GM23338 (cell line): ENCODE measurements at regions not wholly inside any gene's neighbourhood (a gene's known extent, or its start where the extent isn't known, plus 50 kb on each side); places are given as distances from the start of the nearest gene placed in this dataset.

ENCODE experiments used
- ATAC-seq: fragments of 200-7000 bp; cut with Tn5 transposase; 3 replicates; pipeline ENCODE4 v1.9.1; 2020
- DNase-seq: peaks from one replicate; pipeline ENCODE4 v3.0.0-alpha.2; 2015; ENCODE audit warnings: low spot score
- H2AFZ ChIP-seq: fragments of 200-600 bp; sonication (generic); 2 replicates; pipeline ENCODE4 v1.8.0; 2016; ENCODE audit warnings: antibody characterized with exemption, mild to moderate bottlenecking, moderate library complexity
- H3F3A ChIP-seq: fragments of 200-600 bp; sonication (generic); replicated peaks from 2 replicates; pipeline ENCODE4 v1.8.0; 2017; ENCODE audit warnings: antibody characterized with exemption, mixed run types, low read depth
- H3K27ac ChIP-seq: fragments of 200-600 bp; sonication (generic); 2 replicates; pipeline ENCODE4 v1.6.1; 2016; ENCODE audit warnings: low read depth
- H3K27me3 ChIP-seq: fragments of 200-600 bp; sonication (generic); 2 replicates; pipeline ENCODE4 v1.8.0; 2016; ENCODE audit warnings: mild to moderate bottlenecking, mixed run types, moderate library complexity; ENCODE audit not compliant: insufficient read depth
- H3K36me3 ChIP-seq: fragments of 200-600 bp; sonication (generic); 2 replicates; pipeline ENCODE4 v1.8.0; 2016; ENCODE audit warnings: mild to moderate bottlenecking; ENCODE audit not compliant: insufficient read depth
- H3K4me1 ChIP-seq: fragments of 200-600 bp; sonication (generic); 2 replicates; pipeline ENCODE4 v1.8.0; 2016; ENCODE audit warnings: mild to moderate bottlenecking, moderate library complexity; ENCODE audit not compliant: insufficient read depth
- H3K4me2 ChIP-seq: fragments of 200-600 bp; sonication (generic); 2 replicates; pipeline ENCODE4 v1.7.1; 2017; ENCODE audit warnings: mixed run types
- H3K4me3 ChIP-seq: fragments of 200-600 bp; sonication (generic); 2 replicates; pipeline ENCODE4 v1.6.1; 2016; ENCODE audit warnings: mixed run types
- H3K79me2 ChIP-seq: fragments of 200-600 bp; sonication (generic); replicated peaks from 2 replicates; pipeline ENCODE4 v1.8.0; 2017; ENCODE audit warnings: mild to moderate bottlenecking; ENCODE audit not compliant: insufficient read depth
- H3K9me2 ChIP-seq: fragments of 200-600 bp; sonication (generic); 2 replicates; pipeline ENCODE4 v1.8.0; 2017; ENCODE audit not compliant: insufficient read depth
- H4K20me1 ChIP-seq: fragments of 200-600 bp; sonication (generic); replicated peaks from 2 replicates; pipeline ENCODE4 v1.8.0; 2017; ENCODE audit warnings: mild to moderate bottlenecking; ENCODE audit not compliant: insufficient read depth
- H3K27ac Mint-ChIP-seq: 2 replicates; pipeline ENCODE4 v1.8.0; 2020; ENCODE audit warnings: inconsistent platforms, mild to moderate bottlenecking, moderate library complexity, mixed read lengths
- H3K27me3 Mint-ChIP-seq: 3 replicates; pipeline ENCODE4 v1.8.0; 2022; ENCODE audit warnings: low read depth, mild to moderate bottlenecking, moderate library complexity, mixed read lengths, inconsistent platforms; ENCODE audit not compliant: insufficient read depth, poor library complexity
- H3K36me3 Mint-ChIP-seq: 3 replicates; pipeline ENCODE4 v1.8.0; 2021; ENCODE audit warnings: low read depth, mild to moderate bottlenecking, inconsistent platforms, moderate library complexity, mixed read lengths
- H3K4me1 Mint-ChIP-seq: 3 replicates; pipeline ENCODE4 v1.8.0; 2020; ENCODE audit warnings: mild to moderate bottlenecking, inconsistent platforms, mixed read lengths
- H3K4me3 Mint-ChIP-seq: 3 replicates; pipeline ENCODE4 v1.8.0; 2021; ENCODE audit warnings: moderate library complexity, mild to moderate bottlenecking, inconsistent platforms, mixed read lengths
- H3K9me3 Mint-ChIP-seq: 3 replicates; pipeline ENCODE4 v1.8.0; 2020; ENCODE audit warnings: moderate library complexity, mild to moderate bottlenecking, inconsistent platforms, mixed read lengths
- CREB1 ChIP-seq: fragments of 250-450 bp; sonication (Bioruptor Pico); IDR thresholded peaks from 2 replicates; pipeline ENCODE4 v1.5.0; 2020; ENCODE audit warnings: low read depth, mild to moderate bottlenecking, moderate library complexity
- CTCF ChIP-seq, 2 experiments: fragments of 200-600 bp in 1 of 2; sonication (generic) in 1 of 2; conservative IDR thresholded peaks; 2 replicates each; pipeline versions ENCODE4 v1.5.1 to v1.6.1; 2016 to 2017; ENCODE audit warnings: antibody characterized with exemption in 2 of 2, low read depth in 2 of 2, mild to moderate bottlenecking in 2 of 2, moderate library complexity in 1 of 2
- EZH2 ChIP-seq: fragments of 200-600 bp; sonication (generic); IDR thresholded peaks from one replicate; pipeline ENCODE4 v1.8.0; 2017; ENCODE audit warnings: antibody characterized with exemption, mild to moderate bottlenecking, low read depth; ENCODE audit not compliant: unreplicated experiment
- EZH2phosphoT487 ChIP-seq: fragments of 200-600 bp; sonication (generic); IDR thresholded peaks from one replicate; pipeline ENCODE4 v1.8.1; 2018; ENCODE audit warnings: antibody characterized with exemption; ENCODE audit not compliant: unreplicated experiment
- JUNB ChIP-seq: IDR thresholded peaks from one replicate; pipeline ENCODE4 v1.6.1; 2016; ENCODE audit warnings: antibody characterized with exemption; ENCODE audit not compliant: unreplicated experiment
- POLR2AphosphoS5 ChIP-seq: IDR thresholded peaks from 2 replicates; pipeline ENCODE4 v1.6.1; 2016; ENCODE audit warnings: antibody characterized with exemption, low read depth
- REST ChIP-seq: IDR thresholded peaks from one replicate; pipeline ENCODE4 v1.6.1; 2018; ENCODE audit warnings: antibody characterized with exemption; ENCODE audit not compliant: unreplicated experiment
- STAT1 ChIP-seq: IDR thresholded peaks from one replicate; pipeline ENCODE4 v1.6.1; 2016; ENCODE audit warnings: antibody characterized with exemption; ENCODE audit not compliant: unreplicated experiment
- ZNF114 ChIP-seq: fragments of 250-450 bp; sonication (Bioruptor Pico); IDR thresholded peaks from 2 replicates; pipeline ENCODE4 v1.5.0; 2020; ENCODE audit warnings: mild to moderate bottlenecking, moderate library complexity
- ZNF331 ChIP-seq: fragments of 250-450 bp; sonication (Bioruptor Pico); IDR thresholded peaks from 2 replicates; pipeline ENCODE4 v1.5.0; 2020; ENCODE audit warnings: low read depth, mild to moderate bottlenecking, moderate library complexity
- TF ChIP-seq, protein P1 (sequence below): fragments of 250-450 bp; sonication (Bioruptor Pico); IDR thresholded peaks from 2 replicates; pipeline ENCODE4 v1.5.0; 2020; ENCODE audit warnings: mild to moderate bottlenecking, moderate library complexity

GRCh38 chr12:91968777-91969171 is 176.9 kb downstream of the BTG1 start:
- no peak overlapping the region for H2AFZ ChIP-seq
- no peaks in the 10 kb centered on the region for H3K4me1 ChIP-seq
- H3K36me3 Mint-ChIP-seq: peaks cover 19% of the 10 kb centered on the region
- no peak overlapping the region for H3K4me3 ChIP-seq
- TF ChIP-seq EZH2phosphoT487 (no peak), REST (no peak), CTCF (conservative IDR thresholded peaks at IDR 0.05; ENCODE audit: low read depth in 2 of 2) (no peak), STAT1 (no peak), POLR2AphosphoS5 (no peak), ZNF331 (no peak), JUNB (no peak), CREB1 (no peak), ZNF114 (CRISPR knock-in tag) (no peak), EZH2 (no peak)
- TF ChIP-seq, protein P1, sequence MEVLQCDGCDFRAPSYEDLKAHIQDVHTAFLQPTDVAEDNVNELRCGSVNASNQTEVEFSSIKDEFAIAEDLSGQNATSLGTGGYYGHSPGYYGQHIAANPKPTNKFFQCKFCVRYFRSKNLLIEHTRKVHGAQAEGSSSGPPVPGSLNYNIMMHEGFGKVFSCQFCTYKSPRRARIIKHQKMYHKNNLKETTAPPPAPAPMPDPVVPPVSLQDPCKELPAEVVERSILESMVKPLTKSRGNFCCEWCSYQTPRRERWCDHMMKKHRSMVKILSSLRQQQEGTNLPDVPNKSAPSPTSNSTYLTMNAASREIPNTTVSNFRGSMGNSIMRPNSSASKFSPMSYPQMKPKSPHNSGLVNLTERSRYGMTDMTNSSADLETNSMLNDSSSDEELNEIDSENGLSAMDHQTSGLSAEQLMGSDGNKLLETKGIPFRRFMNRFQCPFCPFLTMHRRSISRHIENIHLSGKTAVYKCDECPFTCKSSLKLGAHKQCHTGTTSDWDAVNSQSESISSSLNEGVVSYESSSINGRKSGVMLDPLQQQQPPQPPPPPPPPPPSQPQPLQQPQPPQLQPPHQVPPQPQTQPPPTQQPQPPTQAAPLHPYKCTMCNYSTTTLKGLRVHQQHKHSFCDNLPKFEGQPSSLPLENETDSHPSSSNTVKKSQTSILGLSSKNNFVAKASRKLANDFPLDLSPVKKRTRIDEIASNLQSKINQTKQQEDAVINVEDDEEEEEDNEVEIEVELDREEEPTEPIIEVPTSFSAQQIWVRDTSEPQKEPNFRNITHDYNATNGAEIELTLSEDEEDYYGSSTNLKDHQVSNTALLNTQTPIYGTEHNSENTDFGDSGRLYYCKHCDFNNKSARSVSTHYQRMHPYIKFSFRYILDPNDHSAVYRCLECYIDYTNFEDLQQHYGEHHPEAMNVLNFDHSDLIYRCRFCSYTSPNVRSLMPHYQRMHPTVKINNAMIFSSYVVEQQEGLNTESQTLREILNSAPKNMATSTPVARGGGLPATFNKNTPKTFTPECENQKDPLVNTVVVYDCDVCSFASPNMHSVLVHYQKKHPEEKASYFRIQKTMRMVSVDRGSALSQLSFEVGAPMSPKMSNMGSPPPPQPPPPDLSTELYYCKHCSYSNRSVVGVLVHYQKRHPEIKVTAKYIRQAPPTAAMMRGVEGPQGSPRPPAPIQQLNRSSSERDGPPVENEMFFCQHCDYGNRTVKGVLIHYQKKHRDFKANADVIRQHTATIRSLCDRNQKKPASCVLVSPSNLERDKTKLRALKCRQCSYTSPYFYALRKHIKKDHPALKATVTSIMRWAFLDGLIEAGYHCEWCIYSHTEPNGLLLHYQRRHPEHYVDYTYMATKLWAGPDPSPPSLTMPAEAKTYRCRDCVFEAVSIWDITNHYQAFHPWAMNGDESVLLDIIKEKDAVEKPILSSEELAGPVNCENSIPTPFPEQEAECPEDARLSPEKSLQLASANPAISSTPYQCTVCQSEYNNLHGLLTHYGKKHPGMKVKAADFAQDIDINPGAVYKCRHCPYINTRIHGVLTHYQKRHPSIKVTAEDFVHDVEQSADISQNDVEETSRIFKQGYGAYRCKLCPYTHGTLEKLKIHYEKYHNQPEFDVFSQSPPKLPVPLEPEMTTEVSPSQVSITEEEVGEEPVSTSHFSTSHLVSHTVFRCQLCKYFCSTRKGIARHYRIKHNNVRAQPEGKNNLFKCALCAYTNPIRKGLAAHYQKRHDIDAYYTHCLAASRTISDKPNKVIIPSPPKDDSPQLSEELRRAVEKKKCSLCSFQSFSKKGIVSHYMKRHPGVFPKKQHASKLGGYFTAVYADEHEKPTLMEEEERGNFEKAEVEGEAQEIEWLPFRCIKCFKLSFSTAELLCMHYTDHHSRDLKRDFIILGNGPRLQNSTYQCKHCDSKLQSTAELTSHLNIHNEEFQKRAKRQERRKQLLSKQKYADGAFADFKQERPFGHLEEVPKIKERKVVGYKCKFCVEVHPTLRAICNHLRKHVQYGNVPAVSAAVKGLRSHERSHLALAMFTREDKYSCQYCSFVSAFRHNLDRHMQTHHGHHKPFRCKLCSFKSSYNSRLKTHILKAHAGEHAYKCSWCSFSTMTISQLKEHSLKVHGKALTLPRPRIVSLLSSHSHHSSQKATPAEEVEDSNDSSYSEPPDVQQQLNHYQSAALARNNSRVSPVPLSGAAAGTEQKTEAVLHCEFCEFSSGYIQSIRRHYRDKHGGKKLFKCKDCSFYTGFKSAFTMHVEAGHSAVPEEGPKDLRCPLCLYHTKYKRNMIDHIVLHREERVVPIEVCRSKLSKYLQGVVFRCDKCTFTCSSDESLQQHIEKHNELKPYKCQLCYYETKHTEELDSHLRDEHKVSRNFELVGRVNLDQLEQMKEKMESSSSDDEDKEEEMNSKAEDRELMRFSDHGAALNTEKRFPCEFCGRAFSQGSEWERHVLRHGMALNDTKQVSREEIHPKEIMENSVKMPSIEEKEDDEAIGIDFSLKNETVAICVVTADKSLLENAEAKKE: no peak
- no peaks in the 10 kb centered on the region for H4K20me1 ChIP-seq
- H3K9me2 ChIP-seq: no peaks in the 10 kb centered on the region; the same call in 1 of the 2 replicates
- H3K36me3 ChIP-seq: no peaks in the 10 kb centered on the region
- H3K79me2 ChIP-seq: no peaks in the 10 kb centered on the region
- ATAC-seq (no peak), DNase-seq (no peak)
- no peaks in the 10 kb centered on the region; the same call in 2 of the 3 replicates for H3K4me1 Mint-ChIP-seq
- H3F3A ChIP-seq: no peaks in the 10 kb centered on the region
- H3K4me2 ChIP-seq: no peak overlapping the region
- peaks cover 3% of the 10 kb centered on the region for H3K27me3 Mint-ChIP-seq
- no peaks in the 10 kb centered on the region for H3K27me3 ChIP-seq
- no peak overlapping the region for H3K27ac ChIP-seq
- H3K9me3 Mint-ChIP-seq: peaks cover 23% of the 10 kb centered on the region
- no peak overlapping the region for H3K27ac Mint-ChIP-seq
- H3K4me3 Mint-ChIP-seq: no peak overlapping the region
